ENCODE measurements at regions not wholly inside any gene's neighbourhood (a gene's known extent, or its start where the extent isn't known, plus 50 kb on each side); places are given as distances from the start of the nearest gene placed in this dataset.

DNA sequence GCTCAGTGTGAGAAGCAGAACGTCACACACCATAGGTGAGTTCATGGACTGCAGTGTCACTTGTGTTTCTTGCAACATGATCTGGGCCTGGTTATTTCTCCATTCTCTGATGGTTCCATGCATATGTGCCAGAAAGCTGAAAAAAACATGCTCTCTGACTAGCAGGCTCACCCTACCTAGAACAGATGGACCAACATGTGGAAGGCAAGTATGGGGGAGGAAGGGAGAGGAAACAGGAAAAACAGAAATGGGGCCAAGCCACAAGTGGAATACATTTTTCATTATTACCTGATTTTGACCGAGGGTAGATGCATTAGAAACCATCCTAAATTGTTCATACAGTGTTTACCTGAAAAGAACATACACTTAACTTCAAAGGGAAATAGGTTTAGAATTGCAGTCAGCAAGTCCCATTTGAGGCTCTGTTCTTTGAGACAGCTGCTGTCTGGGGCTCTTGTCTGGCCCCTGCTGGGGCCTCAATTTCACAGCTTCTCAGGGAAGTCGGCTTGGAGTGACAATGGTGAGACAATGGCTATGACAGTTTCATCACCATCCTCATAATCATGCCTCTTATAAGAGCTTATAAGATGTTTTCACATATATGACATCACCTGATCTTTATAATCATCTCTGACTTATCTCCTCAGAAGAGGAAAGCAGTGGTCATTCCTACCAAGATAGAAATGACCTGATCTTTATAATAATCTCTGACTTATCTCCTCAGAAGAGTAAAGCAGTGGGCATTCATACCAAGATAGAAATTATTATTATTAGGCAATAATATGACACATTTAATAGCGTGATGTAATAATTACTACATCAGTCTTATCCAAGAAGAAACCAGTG lies 327.3 kb downstream of the SIPA1L2 start:
- DNase-seq = peak; percentile 14

DNA sequence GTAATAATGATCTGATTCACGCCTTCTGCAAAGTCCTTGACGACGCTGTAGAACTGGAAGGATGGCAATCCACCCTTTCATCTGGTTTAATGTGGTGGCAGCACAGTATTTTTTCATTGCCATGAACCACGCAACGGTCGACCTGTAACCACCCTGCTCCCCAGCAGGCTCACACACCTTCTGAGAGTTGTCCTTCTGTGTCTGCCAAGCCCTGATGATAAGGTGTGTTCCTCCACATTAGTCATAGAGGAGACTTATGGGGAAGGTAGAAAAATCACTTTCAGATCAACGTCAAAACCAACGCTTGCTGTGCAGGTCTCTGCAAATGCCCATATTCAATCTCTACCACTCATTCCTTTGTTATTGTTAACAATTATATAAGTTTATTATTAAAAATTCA lies 328.7 kb downstream of the SIPA1L2 start:
- DNase-seq = no peak

DNA sequence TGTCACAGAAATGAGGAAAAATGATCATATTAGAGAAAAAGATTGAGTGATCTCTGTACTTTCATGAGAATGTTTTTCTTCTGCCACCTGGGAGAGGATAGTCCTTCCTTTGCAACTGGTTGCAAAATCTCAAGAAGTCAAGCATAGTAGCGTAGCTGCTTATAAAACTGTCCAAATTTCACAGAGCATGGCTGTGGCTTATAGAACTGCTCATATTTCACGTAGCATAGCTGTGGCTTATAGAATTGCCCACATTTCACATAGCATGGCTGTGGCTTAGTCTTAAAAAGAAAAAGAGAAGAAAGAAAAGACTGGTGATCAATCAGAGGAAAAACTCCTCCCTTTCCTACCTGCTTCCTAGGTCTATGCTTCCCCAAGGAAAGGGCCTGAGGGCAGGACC lies 329.5 kb downstream of the SIPA1L2 start:
- DNase-seq = no peak

DNA sequence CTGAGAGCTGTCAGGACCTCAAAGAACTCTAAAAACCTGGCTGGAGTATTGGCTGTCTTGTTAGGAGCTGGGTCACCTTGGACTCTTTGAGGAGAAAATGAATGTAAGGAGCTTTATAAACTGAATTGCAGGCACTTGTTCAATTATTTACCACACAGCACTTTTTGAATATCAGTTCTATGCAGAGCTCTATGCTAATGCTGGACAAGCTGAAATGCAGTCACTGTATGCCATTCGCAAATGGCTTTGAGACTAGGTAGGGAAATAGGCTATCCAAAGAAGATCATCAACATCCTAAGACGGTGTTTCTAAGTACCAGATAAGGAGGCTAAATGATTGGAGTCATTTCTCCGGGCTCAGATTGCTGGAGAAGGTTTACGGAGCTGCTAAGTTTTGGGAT lies 333.5 kb downstream of the SIPA1L2 start:
- DNase-seq = no peak

DNA sequence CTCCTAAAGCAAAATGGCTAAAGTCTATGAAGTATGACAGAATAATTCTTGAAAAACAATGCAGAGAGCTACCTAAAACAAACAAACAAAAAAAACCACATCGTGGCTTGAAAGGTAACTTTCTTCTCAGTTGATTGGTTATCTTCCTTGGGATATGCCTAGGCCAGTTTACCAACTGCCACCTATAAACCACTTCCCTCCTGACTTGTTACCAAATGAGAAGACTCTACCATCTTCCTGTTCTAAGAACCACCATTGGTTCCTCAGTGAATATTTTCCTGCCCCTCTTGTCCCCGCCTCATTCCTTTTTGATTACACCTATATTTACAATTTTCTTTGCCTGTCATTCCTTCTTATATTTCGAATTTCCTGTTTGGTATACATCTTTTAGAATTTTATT lies 336.6 kb downstream of the SIPA1L2 start:
- DNase-seq = no peak

DNA sequence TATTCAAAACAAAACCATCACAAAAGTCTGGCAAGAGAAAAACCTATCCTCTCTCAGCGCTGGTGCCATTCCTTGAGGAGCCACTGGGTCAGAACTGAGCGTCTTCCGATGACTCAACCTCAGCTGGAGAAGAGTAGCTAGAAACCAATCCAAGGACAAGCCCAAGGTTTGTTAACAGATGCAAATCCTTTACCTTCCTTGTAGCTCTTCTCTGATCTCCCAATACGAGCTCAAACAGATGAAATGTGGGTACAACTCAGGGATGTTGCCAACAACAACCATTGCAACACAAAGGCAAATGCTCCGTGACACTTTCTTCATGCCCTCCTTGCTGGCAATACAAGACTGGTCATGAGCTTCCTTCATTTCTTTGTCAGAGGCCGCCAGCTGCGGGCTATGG lies 337.1 kb downstream of the SIPA1L2 start:
- no peak for DNase-seq

DNA sequence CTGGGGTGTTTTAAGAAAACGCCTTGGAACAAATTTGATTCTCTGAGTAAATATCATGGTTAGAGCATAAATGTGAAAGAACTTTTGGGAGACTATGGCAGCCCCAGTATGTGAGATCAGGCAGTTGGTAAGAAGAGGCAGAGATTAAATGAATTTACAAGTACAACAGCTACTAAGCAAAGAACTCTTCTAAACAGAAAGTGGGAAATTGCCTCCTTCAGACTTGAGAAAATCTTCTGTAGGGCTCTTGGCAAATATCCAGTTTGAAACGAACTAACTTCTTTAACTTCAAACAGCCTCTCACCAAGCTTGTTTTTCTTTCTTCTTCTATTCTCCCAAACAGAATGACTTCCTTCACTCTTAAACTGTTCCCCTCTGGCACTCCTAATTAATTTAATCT lies 337.7 kb downstream of the SIPA1L2 start:
- no peak for DNase-seq

DNA sequence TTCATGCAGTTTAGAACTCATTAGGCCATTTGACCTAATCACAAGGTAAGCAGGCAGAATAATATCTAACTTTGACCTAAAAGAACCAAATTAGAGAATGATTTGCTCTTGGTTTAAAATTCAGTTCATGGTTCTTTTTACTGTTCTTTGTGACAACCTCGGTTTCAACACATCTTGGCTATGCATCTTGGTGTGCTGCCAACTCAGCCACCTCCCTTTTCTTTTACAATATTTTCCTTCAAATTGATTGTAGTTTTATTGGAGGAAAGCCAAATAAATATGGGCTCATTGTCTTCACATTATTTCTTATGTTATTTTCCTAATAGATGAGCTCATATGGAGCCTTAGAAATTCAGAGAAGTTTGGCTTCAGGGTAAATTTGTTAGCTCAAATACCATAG lies 338.3 kb downstream of the SIPA1L2 start:
- no peak for DNase-seq

DNA sequence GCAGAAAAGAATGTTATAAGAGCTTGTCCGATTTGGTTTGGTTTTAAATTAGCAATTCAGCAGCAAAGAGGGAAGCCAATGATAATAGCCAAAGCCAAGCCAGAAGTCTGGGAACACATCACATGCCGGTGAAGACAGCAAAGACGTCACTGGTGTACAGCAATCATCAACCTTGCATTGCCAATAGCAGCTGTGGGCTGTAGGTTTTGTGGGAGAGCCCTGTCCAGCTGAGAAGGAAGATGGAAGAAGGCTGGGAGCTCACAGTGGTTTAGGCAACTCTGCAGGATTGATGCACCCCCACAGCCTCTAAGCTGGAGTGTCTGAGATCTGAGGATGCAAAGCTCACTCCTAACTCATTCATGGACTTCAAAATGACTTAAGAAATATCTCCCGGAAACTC lies 338.7 kb downstream of the SIPA1L2 start:
- DNase-seq = no peak

DNA sequence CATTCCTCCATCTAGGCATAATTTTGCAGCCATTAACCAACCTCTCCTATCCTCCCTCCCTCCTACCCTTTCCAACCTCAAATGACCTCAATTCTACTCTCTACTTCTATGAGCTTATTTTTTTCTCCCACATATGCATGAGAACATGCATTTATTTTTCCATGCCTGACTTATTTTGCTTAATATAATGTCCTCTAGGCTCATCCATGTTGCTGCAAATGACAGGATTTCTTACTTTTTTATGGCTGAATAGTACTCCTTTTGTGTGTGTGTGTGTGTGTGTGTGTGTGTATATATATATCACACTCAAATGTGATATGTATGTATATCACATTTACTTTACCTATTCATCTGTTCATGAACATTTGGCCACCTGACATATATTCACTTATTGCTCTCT lies 339.4 kb downstream of the SIPA1L2 start:
- DNase-seq = no peak

DNA sequence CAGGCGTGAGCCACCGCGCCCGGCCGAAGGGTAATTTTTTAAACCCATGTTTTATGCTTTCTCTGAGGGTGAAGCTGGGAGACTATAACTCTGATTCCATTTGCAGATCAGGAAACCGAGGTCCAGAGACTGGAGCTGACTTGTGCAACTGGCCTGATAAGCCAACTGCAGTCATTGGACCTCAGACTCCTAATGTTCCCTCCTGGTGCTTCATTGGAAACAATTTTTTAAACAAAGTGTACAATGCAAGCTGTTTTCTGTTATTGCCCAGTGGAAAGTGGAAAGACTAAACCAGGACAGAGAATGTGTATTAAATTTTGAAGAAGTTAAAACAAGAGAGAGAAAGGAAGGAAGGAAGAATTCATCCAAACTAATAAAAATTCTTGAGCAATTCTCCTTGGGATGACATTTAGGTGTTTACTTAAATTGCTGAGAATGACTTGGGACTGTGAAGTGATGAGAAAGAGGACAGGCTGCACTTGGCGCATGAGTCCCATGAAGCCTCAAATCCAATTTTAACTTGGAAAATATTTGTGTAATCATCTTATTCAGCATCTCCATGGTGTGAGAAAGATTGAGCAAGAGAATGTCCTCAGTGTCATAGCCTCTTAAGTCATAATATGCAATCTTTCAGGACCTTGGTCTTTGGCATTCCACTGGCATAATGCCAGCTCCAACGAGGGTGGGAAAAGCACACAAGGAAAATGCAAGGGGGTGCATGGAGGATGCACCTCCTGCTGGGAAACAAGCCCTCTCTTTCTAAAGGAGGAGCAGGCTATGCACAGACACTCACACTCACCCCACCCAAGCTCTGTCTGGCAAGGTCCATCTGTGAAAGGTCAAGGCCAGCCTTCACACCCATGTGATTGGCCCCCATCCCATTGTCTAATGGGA lies 342.0 kb downstream of the SIPA1L2 start:
- no peak for DNase-seq

DNA sequence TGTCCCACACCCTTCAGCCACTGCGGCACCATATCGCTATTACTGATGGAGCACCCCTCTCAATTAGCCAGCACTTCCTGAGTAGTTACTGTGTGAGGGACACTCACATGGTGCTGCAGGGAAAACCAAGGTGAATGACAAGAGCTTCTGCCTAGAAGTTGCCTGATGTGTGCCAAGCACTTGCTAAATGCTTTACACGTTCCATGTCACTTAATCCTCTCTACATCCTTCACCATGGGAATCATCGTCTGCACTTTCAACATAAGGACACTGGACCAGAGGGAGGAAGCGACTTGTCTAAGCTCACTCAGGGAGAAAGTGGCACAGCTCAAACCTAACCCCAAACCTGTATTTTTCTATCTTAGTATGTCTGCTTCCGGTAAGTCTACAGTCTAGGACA lies 344.8 kb downstream of the SIPA1L2 start:
- DNase-seq = no peak

DNA sequence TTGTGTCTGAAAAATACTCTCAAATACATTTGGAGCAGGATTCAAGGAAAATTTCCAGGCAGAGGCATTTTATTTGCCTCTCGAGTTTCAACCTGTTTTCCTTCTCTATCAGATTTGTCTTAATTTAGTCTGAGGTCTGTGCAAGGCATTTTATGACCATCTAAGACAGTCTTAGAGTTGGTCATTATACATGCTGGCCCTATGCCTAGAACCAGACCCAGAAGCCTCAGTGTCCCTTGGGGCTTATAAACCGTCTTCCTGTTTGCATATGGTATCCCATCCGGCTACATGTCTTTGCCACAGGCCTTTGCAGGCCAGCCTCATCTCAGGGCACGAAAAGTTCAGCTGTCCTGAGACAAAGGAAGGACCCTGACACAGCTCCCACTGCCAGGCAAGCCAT lies 346.1 kb downstream of the SIPA1L2 start:
- no peak for DNase-seq

DNA sequence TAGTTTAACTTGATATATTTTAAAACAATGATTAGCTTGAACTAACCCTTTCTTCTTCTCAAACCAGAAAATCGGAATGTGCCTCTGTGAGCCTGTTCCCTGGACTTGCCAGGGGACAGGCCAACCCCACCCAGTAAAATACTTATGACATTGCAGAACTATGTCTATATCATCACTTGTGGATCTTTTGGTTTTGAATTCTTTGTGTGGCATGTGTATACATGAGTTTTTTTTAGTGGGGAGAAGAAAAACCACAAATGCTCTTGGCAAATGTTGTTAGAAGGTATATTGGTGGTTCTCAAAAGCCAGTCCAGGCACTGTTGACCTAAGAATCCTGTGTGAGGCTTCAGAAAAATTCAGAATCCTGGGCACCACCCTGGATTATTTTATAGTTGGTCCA lies 347.4 kb downstream of the SIPA1L2 start:
- no peak for DNase-seq

DNA sequence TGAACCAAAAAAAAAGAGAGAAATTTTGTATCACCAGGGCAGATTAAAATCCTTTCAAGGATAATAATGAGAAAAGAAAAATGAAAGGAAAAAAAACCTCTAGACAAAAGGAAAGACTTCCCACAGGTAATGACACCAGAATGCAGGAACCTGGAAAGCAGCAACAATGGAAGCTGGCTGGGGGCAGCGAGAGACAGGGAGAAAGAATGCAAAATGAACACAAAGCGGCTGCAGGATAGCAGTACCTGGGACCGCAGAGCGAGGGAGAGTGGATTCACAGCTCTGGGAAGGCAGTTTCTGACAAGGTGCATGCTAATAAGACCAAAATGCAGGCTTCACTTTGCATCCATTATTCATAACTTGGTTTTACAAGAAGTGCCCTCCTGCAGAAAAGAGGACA lies 349.0 kb downstream of the SIPA1L2 start:
- DNase-seq = no peak

DNA sequence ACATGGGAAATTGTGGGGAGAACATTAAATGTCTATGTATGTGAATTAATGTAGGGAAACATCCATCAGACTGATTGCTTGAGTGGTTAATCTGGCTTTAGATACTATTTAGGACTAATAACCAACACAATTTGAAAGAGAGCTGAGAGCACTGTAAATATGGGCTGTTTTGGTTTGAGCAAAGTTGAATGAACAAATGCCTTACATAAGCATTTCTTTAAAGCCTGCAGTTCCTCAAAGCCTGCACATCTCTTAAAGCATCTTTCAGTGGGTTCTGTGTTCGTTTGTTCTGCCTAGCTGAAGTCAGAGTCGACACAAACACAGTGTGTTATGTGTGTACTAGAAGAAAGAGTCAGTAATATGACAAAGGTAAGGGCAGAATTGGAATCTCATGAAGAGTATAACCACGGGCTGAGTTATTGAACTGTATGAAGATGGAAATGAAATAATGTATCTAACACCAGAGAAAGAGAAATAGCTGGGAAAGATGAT lies 350.0 kb downstream of the SIPA1L2 start:
- DNase-seq = no peak

DNA sequence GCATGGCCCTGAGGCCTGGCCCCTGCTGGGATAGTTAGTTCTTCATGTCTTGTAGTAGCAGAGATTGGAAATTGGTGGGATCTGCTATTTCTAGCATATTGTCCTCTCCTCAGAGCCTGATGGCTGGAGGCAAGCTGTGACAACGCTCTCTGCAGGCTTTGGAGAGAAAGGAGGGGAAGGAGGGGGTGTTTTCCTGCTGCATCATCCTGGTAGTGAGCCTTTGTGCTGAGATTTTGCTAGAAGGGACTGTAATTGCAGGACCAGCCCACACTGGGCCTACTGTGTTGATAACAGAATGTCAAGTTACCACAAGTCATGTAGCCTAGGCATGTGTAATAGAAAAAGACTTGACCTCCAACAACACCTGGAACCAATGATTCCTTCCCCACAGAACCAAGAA lies 351.0 kb downstream of the SIPA1L2 start:
- no peak for DNase-seq

DNA sequence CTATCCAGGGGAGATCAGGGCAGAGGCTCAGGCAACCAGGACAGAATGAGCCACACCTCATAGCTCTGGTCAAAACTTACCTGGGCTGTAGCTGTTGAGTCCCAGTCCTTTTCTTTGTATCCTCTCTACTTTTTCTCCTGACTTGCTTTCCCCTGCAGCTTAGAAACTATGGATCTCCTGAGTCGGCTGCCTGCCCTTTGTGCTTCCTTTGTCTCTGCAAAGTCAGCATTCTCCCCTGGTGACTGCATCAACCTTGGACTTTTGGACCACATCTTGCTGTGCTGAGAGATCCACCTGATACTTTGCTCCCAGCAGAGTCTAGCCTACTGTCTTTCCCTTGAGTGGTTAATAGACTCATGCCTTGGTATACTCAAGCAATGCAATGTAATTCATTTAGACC lies 353.3 kb downstream of the SIPA1L2 start:
- DNase-seq = no peak

DNA sequence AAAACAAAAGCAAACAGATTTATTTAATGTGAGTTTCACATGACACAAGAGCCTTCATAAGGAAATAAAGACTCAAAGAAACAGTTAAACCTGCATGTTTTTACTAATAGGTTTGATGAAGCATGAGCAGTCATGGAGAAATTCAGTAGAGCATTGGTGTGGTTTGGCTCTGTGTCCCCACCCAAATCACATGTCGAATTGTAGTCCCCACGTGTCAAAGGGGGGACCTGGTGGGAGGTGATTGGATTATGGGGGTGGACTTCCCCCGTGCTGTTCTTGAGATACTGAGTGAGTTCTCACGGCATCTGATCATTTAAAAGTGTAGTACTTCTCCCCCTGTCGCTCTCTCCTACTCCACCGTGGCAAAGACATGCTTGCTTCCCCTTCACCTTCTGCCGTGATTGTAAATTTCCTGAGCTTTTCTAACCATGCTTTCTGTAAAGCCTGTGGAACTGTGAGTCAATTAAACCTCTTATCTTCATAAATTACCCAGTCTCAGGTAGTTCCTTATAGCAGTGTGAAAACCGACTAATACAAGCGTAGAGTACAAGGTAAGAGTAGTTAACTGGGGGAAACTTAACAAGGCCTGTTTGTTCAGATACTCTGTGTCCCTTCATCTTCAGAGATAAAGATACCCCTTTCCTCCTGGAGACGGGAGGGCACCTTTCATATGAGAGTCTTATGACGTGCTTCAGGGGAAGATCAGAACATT lies 354.8 kb downstream of the SIPA1L2 start:
- no peak for DNase-seq

DNA sequence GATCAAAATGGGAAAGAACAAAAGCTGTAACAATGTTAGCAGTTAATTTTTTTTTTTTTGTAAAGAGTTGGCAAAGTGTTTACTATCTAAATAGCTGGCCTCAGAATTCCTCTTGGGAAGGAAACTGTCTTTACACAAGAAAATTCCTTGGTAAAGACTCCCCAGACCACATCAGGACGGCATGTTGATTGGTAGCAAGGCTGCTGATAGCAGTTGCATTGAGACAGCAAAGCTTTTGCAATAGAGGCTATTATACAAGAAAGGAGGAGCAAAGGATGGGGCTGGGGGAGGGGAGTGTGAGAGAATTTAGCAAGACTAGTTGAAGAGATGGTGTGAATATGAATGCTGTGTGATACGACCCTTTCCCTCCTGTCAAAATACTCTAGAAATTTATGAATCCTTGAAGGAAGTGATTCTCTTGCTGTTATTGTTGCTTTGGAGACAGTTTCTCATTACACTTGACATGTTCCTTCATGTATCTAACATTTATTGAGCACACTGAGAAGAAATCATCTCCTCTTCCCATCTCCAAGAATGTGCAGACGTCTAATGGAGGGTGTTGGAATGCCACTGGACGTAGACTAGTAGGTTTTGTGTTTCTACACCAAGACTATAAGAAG lies 355.6 kb downstream of the SIPA1L2 start:
- DNase-seq = no peak

DNA sequence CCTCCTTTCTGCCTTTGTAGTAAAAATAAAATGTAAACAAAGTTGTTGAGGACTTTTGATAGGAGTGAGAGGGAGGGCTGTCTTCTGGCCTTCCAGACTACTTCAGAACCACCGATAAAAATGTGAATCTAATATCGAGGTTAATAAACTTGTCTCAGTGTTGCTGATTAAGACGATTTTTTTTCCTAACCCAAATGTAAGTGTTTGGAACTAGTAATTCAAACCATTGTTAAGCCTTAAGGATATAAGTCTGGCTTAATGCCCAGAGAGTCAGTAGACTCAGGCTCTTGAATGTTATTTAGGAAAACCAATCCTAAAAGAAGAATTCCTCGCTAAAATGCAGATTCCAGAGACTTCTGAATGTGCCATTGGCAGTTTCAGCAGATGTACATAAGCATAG lies 356.9 kb downstream of the SIPA1L2 start:
- DNase-seq = no peak

DNA sequence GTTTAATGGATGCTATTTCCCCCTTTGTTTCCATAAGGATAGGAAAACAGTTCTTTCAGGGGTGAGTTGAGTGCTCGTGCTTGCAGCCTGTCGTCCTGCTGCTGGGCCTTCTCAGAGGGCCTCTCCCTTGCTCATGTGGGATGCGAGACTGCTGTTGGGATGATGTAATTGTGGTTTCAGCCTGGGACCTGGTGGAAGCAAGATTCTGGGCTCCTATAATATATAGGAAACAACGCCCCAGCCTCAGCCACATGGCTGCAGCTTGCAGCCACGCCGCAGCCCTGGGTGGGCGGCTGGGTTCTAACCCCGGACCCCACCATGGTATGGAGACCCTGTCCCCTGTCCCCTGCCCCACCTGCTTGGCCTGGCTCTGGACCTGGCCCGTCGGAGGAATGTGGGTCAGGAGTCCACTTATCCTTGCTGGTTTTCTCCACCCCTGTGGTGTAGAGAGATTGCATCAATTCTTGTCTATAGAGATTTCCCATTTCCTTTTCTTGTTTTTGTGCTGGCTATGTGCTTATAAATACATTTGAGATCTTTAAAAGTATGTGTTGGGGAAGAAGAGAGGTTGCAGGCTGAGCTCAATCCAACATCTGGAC lies 357.8 kb downstream of the SIPA1L2 start:
- DNase-seq = no peak

DNA sequence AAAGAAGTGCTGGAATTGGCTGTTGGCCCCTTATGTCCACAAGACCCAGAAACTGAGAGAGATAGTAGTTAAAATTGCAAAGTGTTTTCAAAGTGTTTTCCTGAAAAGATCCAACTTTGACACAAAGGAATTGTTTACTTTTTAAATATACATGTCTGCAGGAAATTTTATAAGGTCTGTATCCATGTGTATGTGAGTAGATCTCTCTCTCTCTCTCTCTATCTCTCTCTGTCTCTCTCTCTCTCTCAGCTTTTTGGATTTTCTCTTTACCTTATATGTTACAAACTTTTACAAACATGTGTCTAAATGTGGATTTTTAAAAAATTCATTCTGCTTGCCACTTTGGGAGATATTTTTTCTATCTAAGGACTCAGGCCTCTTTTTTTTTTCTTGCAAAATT lies 358.6 kb downstream of the SIPA1L2 start:
- no peak for DNase-seq
